ENCODE measurements at regions not wholly inside any gene's neighbourhood (a gene's known extent, or its start where the extent isn't known, plus 50 kb on each side); places are given as distances from the start of the nearest gene placed in this dataset.

- no CpG with 5 or more reads among the region's 7 CpGs for WGBS, 2 experiments (ENCODE audit: extremely low coverage in 2 of 2, insufficient read length in 1 of 2)
Measured at GRCh38 chr6:27778625-27779417, 133.4 kb downstream of the OR2B2 start.

More at GRCh38 chr6:27778625-27779417, 133.4 kb downstream of the OR2B2 start:
- Histone ChIP-seq H2BK120ac (ENCODE audit: low read depth, low read length) (no peak overlapping the region), H2BK20ac (ENCODE audit: low read depth, low read length) (no peak overlapping the region), H3K18ac (ENCODE audit: low read depth, low read length) (no peak overlapping the region), H4K20me1 (ENCODE audit: insufficient read depth, low read length) (no peaks in the 10 kb centered on the region), H3K9me1 (ENCODE audit: insufficient read depth, low read length) (no peaks in the 10 kb centered on the region), H2AK5ac (ENCODE audit: low read depth, low read length) (no peak overlapping the region), H2AFZ (replicated peaks; ENCODE audit: low read length, poor library complexity) (no peak overlapping the region), H3K9ac (ENCODE audit: low read depth, low read length) (no peak overlapping the region), H3K4me1 (ENCODE audit: control insufficient read depth, insufficient read depth, low read length) (no peaks in the 10 kb centered on the region), H3K4ac (ENCODE audit: low read depth, low read length) (no peak overlapping the region), H3K27ac (ENCODE audit: insufficient read depth, low read length) (no peak overlapping the region), H3K56ac (ENCODE audit: extremely low read depth, insufficient read depth, low read length) (no peak overlapping the region), H3K14ac (replicated peaks; ENCODE audit: low read depth, low read length) (no peak overlapping the region), H4K5ac (ENCODE audit: low read depth, low read length) (no peak overlapping the region), H2AK9ac (replicated peaks; ENCODE audit: low read depth, low read length, poor library complexity) (no peak overlapping the region), H2BK15ac (ENCODE audit: low read depth, low read length) (no peak overlapping the region), H3K79me1 (ENCODE audit: low read depth in 1 of 2, low read length in 2 of 2) (no peaks in the 10 kb centered on the region), H3K36me3 (ENCODE audit: control insufficient read depth, insufficient read depth, low read length) (no peaks in the 10 kb centered on the region), H4K91ac (ENCODE audit: insufficient read depth, low read depth, low read length) (no peak overlapping the region), H4K8ac (ENCODE audit: low read depth in 2 of 2, low read length in 2 of 2) (no peak overlapping the region), H3K27me3 (ENCODE audit: control insufficient read depth, insufficient read depth, low read length) (no peaks in the 10 kb centered on the region), H3K4me3 (ENCODE audit: insufficient read depth, low read depth, low read length) (no peak overlapping the region), H3K9me3 (ENCODE audit: control insufficient read depth, insufficient read depth, low read length) (no peaks in the 10 kb centered on the region), H3K4me2 (ENCODE audit: low read depth, low read length) (no peak overlapping the region), H3K23ac (ENCODE audit: low read depth, low read length) (no peak overlapping the region), H2BK5ac (ENCODE audit: low read depth, low read length, poor library complexity, severe bottlenecking) (no peak overlapping the region)
- ATAC-seq (ENCODE audit: low read depth) (no peak), DNase-seq (no peak)
- CTCF ChIA-PET, result no interaction called here
- POLR2A ChIA-PET (ENCODE audit: unreplicated experiment), result no interaction called here
- in situ Hi-C loops (cut with MboI; ENCODE audit: low sequenced_read_pairs), result no loop called here
- no TSS peak for BruUV-seq (replicated peaks)
- dilution Hi-C loops (cut with HindIII; ENCODE audit: low sequenced_read_pairs, unreplicated experiment), result no loop called here
- intact Hi-C loops (cut with micrococcal nuclease), result no loop called here
- TF ChIP-seq MXI1 (IDR thresholded peaks at IDR 0.05; ENCODE audit: borderline replicate concordance, low read depth, low read length) (no peak), MAZ (IDR thresholded peaks at IDR 0.05; ENCODE audit: borderline replicate concordance, low read depth, low read length) (no peak)

Measured in IMR-90 (cell line).